ENCODE measurements at regions not wholly inside any gene's neighbourhood (a gene's known extent, or its start where the extent isn't known, plus 50 kb on each side); places are given as distances from the start of the nearest gene placed in this dataset.
"Not testable (repeated sequence)": the region's sequence is repeated elsewhere in the genome, so short reads cannot be mapped to it uniquely, and the experiment has no call there.

DNA sequence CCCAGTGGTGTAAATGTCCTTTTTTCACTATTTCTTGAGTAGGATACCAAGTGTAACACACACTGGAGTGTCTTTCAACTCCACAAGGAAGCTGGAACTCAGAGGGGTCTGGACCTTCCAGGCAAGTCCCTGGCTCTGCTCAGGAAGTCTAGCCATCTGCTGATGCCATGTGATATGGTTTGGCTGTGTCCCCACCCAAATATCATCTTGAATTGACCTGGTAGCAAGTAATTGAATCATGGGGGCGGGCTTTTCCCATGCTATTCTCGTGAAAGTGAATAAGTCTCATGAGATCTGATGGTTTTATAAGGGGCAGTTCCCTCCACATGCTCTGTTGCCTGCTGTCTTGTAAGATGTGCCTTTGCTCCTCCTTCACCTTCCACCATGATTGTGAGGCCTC, 99.4 kb upstream of the CDC42EP3 start:
- Histone ChIP-seq H3K27ac (ENCODE audit: low read length) (no peak overlapping the region), H3K36me3 (ENCODE audit: control insufficient read depth, insufficient read depth, low read length) (no peaks in the 10 kb centered on the region), H3K4me3 (ENCODE audit: low read length) (no peak overlapping the region), H3K9me3 (replicated peaks; ENCODE audit: control insufficient read depth, low read depth, low read length) (no peaks in the 10 kb centered on the region), H3K4me1 (ENCODE audit: control insufficient read depth, insufficient read depth, low read length) (peaks cover 16% of the 10 kb centered on the region), H3K27me3 (ENCODE audit: control insufficient read depth, insufficient read depth, low read length) (no peaks in the 10 kb centered on the region)
- DNase-seq = no peak
- no CpG with 5 or more reads among the region's 2 CpGs for WGBS (ENCODE audit: insufficient coverage)

DNA sequence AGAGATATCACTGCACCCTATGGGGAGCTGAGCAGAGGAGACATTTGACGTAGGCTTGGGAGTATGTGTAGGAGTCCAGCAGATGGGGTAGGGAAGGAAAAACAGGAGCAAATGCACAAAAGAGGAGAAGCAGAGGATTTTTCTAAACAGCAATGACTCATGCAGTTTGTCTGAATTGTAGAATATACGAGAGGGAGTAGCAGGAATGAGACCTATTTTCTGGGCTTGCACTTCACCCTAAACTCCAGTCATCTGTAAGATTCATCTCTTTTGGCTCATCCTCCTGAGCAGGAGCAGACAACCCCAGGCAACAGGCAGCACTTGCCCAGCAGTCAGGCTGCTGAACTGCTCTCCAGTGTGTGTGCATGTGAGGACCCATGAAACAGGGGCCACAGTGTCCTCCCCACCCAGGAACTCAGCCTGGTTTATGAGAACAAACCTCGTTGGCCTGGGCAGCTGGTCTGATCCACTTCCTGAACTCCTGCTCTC, 100.2 kb upstream of the CDC42EP3 start:
- peaks cover 22% of the 10 kb centered on the region for H3K4me1 ChIP-seq (ENCODE audit: control insufficient read depth, insufficient read depth, low read length)
- H3K36me3 ChIP-seq (ENCODE audit: control insufficient read depth, insufficient read depth, low read length) = no peaks in the 10 kb centered on the region
- no peak overlapping the region for H3K4me3 ChIP-seq (ENCODE audit: low read length)
- DNase-seq = no peak
- H3K9me3 ChIP-seq (replicated peaks; ENCODE audit: control insufficient read depth, low read depth, low read length) = no peaks in the 10 kb centered on the region
- H3K27me3 ChIP-seq (ENCODE audit: control insufficient read depth, insufficient read depth, low read length) = no peaks in the 10 kb centered on the region
- WGBS (ENCODE audit: insufficient coverage) = 75% methylated on average over 2 of the region's 3 CpGs
- H3K27ac ChIP-seq (ENCODE audit: low read length) = no peak overlapping the region

DNA sequence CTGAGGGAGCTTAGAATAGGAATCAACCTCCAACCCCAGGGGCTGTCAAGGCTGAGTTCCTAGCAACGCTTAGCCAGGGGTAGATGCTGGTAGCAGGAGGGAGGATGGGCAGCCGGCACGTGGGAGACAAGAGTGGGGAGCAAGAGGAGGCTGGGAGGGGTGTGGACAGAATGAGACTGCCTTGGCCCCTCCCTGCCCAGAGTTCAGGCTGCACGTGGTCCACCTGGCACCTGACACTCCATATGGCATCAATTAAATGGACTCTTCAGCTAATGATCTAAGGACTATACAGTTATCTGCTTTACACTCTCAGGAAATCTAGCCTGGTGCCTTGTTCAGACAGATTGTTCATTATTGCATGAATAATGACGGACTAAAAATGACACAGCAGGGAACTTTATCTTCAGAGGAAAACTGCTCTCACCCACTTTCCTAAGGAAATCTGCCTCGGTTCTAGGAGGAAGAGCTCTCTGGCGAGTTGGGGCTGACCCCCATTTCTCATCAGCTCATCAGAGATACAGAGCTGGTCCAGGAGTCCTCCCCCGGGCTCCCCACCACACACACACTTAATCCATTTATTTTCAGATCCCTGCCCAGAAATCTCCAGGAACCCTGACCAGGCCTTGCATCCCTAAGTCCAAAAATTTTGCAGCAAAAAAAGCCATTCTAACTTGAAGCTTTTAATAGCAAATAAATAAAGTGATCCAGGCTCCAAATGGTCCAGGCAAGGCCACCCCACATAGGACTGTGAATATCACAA, 102.1 kb upstream of the CDC42EP3 start:
- Histone ChIP-seq H3K4me3 (ENCODE audit: low read length) (no peak overlapping the region), H3K36me3 (ENCODE audit: control insufficient read depth, insufficient read depth, low read length) (no peaks in the 10 kb centered on the region), H3K9me3 (replicated peaks; ENCODE audit: control insufficient read depth, low read depth, low read length) (no peaks in the 10 kb centered on the region), H3K27me3 (ENCODE audit: control insufficient read depth, insufficient read depth, low read length) (no peaks in the 10 kb centered on the region), H3K27ac (ENCODE audit: low read length) (no peak overlapping the region), H3K4me1 (ENCODE audit: control insufficient read depth, insufficient read depth, low read length) (peaks cover 16% of the 10 kb centered on the region)
- 38% methylated on average over 5 of the region's 8 CpGs for WGBS (ENCODE audit: insufficient coverage)
- no peak for DNase-seq

DNA sequence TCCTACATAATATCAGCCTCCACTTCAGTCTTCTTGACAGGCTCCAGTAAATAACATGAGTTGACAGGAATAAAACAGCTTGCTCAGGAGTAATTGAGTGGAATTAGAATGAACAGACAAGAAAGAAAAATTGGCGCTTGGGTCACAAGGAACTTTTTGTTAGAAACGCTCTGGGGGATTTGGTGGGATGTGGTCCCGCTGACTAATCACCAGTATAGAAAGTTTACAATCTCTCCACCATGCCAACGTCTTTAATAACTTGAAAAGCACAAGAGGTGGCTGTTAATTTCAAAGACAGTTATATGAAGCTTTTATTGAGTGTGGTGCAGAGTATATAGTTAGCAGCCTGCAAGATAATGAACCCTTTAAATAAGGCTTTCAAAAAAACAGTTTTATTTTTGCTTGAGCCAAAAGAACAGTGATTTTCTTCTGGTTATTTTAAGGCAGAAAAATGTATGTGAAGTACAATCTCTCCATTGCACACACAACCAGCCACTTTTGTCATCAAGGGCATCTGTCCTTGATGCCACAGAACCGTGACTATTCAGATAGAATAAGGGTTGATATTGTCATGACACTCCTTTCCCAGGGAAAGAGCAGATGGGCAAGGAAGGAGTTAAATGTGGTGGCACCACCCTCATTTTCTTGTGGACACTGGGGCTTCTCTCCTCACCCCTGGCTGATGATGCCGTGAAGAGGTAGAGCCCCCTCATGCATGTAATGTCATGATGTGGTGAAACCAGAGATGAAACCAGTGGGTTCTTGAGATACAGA, 102.9 kb upstream of the CDC42EP3 start:
- not testable (repeated sequence) for H3K36me3 ChIP-seq (ENCODE audit: control insufficient read depth, insufficient read depth, low read length); H3K9me3 ChIP-seq (replicated peaks; ENCODE audit: control insufficient read depth, low read depth, low read length); H3K27me3 ChIP-seq (ENCODE audit: control insufficient read depth, insufficient read depth, low read length); DNase-seq; H3K27ac ChIP-seq (ENCODE audit: low read length); H3K4me3 ChIP-seq (ENCODE audit: low read length); H3K4me1 ChIP-seq (ENCODE audit: control insufficient read depth, insufficient read depth, low read length)
- WGBS (ENCODE audit: insufficient coverage) = no CpG with 5 or more reads among the region's 6 CpGs

DNA sequence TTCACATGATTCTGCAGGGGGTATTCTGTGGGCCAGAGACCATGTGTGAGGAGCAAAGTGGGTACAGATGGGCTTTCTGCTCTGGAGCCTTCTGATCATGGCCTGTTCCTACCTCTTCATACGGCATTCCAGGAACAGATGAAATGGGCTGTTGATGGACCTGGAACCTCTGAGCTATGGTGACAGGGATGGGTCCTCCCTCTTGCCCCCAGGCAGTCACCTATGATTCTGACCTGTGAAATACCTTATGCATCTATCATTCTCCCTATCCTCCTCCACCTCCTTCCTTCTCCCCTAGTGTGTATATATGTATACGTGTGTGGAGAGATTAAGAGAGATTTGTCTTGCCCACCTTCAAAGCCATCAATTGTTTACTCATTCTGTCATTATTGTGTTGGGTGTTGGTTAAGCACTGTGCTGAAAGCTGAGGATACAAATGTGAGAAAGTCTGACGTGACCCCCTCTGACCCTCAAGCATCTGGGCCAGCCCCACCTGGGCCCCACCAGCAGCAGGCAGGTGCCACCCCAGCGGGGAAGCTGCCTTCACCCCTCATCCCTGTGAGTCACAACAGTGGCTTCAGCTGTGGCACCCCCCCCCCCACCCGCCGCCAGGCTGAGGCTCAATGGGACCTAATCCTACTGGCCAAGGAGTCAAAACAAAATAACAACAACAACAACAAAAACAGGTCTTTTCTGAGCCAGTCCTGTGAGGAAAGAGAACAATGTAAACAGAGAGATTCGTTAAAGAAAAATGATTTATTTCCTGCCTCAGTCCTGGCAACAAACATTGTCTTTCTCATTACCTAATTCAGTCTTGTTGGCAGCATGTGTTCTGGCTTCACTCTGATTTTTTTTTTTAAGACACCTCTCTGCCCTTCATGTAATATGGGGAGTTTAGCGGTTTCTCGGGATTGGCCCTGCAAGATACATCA, 103.8 kb upstream of the CDC42EP3 start:
- Histone ChIP-seq H3K4me1 (ENCODE audit: control insufficient read depth, insufficient read depth, low read length) (peaks cover 9% of the 10 kb centered on the region), H3K27me3 (ENCODE audit: control insufficient read depth, insufficient read depth, low read length) (no peaks in the 10 kb centered on the region), H3K4me3 (ENCODE audit: low read length) (no peak overlapping the region), H3K36me3 (ENCODE audit: control insufficient read depth, insufficient read depth, low read length) (no peaks in the 10 kb centered on the region), H3K27ac (ENCODE audit: low read length) (no peak overlapping the region), H3K9me3 (replicated peaks; ENCODE audit: control insufficient read depth, low read depth, low read length) (no peaks in the 10 kb centered on the region)
- no peak for DNase-seq
- WGBS (ENCODE audit: insufficient coverage) = 70% methylated on average over 2 of the region's 9 CpGs

DNA sequence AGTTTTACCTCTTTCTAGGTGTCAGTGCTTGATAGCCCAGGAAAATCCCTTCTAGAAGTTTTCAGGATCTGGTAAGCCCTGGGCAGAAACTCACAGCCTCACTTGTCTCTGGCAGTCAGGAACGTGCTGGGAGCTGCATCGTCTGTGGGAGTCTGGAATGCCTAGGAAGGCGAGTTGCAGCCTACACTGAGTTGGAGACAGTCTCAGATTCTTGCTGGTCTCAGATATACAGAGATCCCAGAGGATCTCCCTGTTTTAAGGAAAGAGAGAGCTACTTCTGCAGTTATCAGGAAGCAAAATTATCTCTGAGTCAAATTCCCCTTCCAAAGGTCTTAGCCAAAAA, 104.4 kb upstream of the CDC42EP3 start:
- peaks cover 9% of the 10 kb centered on the region for H3K4me1 ChIP-seq (ENCODE audit: control insufficient read depth, insufficient read depth, low read length)
- no peak overlapping the region for H3K27ac ChIP-seq (ENCODE audit: low read length)
- no peaks in the 10 kb centered on the region for H3K27me3 ChIP-seq (ENCODE audit: control insufficient read depth, insufficient read depth, low read length)
- H3K36me3 ChIP-seq (ENCODE audit: control insufficient read depth, insufficient read depth, low read length) = no peaks in the 10 kb centered on the region
- H3K4me3 ChIP-seq (ENCODE audit: low read length) = no peak overlapping the region
- 20% methylated on average over 2 of the region's 3 CpGs for WGBS (ENCODE audit: insufficient coverage)
- DNase-seq = peak; percentile 52
- H3K9me3 ChIP-seq (replicated peaks; ENCODE audit: control insufficient read depth, low read depth, low read length) = no peaks in the 10 kb centered on the region

DNA sequence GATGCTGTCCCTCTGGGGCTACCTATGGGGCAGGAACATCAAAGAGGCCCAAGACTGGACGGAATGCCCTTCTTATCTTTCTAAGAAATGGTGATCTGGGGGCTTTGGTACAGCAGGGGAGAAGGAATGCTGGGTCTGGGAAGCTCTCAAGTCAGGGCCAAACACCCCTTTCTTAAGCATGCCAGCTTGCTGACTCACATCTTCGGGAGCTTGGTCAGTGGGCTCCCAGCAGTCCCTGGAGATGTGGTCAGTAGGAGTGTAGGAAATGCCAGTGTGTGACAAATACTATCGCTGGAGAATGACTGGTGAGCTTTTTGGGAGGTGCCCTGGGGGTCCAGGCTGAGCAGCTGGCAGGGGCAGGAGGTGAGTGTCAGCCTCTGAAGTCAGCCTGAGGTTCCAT, 105.0 kb upstream of the CDC42EP3 start:
- Histone ChIP-seq H3K4me3 (ENCODE audit: low read length) (no peak overlapping the region), H3K4me1 (ENCODE audit: control insufficient read depth, insufficient read depth, low read length) (peaks cover 9% of the 10 kb centered on the region), H3K9me3 (replicated peaks; ENCODE audit: control insufficient read depth, low read depth, low read length) (no peaks in the 10 kb centered on the region), H3K27me3 (ENCODE audit: control insufficient read depth, insufficient read depth, low read length) (no peaks in the 10 kb centered on the region), H3K36me3 (ENCODE audit: control insufficient read depth, insufficient read depth, low read length) (no peaks in the 10 kb centered on the region), H3K27ac (ENCODE audit: low read length) (no peak overlapping the region)
- WGBS (ENCODE audit: insufficient coverage) = 73% methylated on average over 3 of the region's 3 CpGs
- DNase-seq = no peak

DNA sequence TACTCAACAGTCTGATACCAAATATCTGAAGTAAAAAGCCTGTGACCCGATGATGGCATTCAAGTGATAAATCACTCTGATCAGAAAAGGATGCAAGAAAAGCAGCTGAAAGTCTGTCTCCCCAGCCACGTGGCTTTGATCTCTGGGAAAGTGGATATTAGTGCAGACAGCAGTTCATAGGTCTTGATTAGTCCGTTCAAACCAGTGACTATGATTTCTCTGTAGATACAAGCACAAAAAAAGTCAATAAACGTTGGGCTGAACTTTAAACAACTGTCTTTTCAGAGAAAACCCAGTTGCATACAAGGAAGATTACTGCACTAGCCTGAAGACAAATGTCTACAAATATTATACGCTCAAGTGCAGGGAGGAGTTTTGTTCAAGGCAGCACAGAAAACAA, 107.7 kb upstream of the CDC42EP3 start:
- WGBS (ENCODE audit: insufficient coverage) = 40% methylated on average over 2 of the region's 5 CpGs
- no peak overlapping the region for H3K27ac ChIP-seq (ENCODE audit: low read length)
- H3K27me3 ChIP-seq (ENCODE audit: control insufficient read depth, insufficient read depth, low read length) = no peaks in the 10 kb centered on the region
- DNase-seq = no peak
- H3K9me3 ChIP-seq (replicated peaks; ENCODE audit: control insufficient read depth, low read depth, low read length) = no peaks in the 10 kb centered on the region
- H3K36me3 ChIP-seq (ENCODE audit: control insufficient read depth, insufficient read depth, low read length) = no peaks in the 10 kb centered on the region
- H3K4me1 ChIP-seq (ENCODE audit: control insufficient read depth, insufficient read depth, low read length) = peaks cover 14% of the 10 kb centered on the region
- H3K4me3 ChIP-seq (ENCODE audit: low read length) = no peak overlapping the region

DNA sequence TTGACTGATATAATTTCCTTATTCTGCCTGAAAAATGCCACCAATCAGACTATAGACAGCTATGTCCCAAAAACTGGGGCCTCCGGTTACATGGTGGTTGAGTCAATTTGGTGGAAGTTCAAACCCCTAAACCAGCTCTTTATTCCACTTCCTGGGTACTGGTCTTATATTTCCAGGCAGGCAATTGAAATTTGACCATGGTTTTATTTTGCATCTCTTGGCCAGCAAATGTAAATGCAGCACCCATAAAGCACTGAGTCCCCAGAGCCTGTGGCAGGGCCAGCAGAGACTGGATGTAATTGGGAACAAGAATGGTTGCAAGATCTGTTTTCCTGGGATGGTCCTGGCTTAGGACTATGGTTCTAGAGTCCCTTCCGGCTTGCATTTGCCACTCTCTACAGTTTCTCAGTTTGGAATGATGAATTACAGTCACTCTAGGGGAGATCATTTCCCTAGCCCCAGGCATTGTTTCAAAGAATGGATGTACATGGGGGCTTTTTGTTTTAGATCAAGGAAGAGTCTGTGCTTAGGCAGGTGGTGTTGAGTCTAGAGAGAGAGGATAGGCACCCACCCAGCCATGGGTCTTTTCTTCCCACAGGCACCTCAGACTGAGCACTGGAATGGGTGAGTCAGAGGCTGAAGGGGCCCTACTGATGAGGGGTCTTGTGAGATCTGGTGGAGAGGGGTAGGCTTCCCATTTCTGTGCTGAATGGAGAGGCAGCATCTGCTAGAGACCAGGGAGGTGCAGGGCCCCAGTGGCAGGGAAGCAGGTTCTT, 108.4 kb upstream of the CDC42EP3 start:
- no peak overlapping the region for H3K27ac ChIP-seq (ENCODE audit: low read length)

More for the DNA sequence above, 108.4 kb upstream of the CDC42EP3 start:
- WGBS (ENCODE audit: insufficient coverage) = 100% methylated on average over 1 of the region's 2 CpGs
- H3K4me1 ChIP-seq (ENCODE audit: control insufficient read depth, insufficient read depth, low read length) = peaks cover 14% of the 10 kb centered on the region
- H3K36me3 ChIP-seq (ENCODE audit: control insufficient read depth, insufficient read depth, low read length) = no peaks in the 10 kb centered on the region
- no peaks in the 10 kb centered on the region for H3K27me3 ChIP-seq (ENCODE audit: control insufficient read depth, insufficient read depth, low read length)
- H3K4me3 ChIP-seq (ENCODE audit: low read length) = no peak overlapping the region
- no peak for DNase-seq
- no peaks in the 10 kb centered on the region for H3K9me3 ChIP-seq (replicated peaks; ENCODE audit: control insufficient read depth, low read depth, low read length)
